ENCODE measurements at regions not wholly inside any gene's neighbourhood (a gene's known extent, or its start where the extent isn't known, plus 50 kb on each side); places are given as distances from the start of the nearest gene placed in this dataset.

- TF ChIP-seq CTCF (IDR thresholded peaks at IDR 0.05; ENCODE audit: borderline replicate concordance, extremely low read depth, low read length, poor library complexity, severe bottlenecking): no peak
- TF ChIP-seq EZH2 (IDR thresholded peaks at IDR 0.05; ENCODE audit: borderline replicate concordance, low read depth, low read length, severe bottlenecking): no peak
Observed at GRCh38 chr3:104367000-104367399, 999.7 kb upstream of the ALCAM start.
